ENCODE measurements at regions not wholly inside any gene's neighbourhood (a gene's known extent, or its start where the extent isn't known, plus 50 kb on each side); places are given as distances from the start of the nearest gene placed in this dataset.

DNA sequence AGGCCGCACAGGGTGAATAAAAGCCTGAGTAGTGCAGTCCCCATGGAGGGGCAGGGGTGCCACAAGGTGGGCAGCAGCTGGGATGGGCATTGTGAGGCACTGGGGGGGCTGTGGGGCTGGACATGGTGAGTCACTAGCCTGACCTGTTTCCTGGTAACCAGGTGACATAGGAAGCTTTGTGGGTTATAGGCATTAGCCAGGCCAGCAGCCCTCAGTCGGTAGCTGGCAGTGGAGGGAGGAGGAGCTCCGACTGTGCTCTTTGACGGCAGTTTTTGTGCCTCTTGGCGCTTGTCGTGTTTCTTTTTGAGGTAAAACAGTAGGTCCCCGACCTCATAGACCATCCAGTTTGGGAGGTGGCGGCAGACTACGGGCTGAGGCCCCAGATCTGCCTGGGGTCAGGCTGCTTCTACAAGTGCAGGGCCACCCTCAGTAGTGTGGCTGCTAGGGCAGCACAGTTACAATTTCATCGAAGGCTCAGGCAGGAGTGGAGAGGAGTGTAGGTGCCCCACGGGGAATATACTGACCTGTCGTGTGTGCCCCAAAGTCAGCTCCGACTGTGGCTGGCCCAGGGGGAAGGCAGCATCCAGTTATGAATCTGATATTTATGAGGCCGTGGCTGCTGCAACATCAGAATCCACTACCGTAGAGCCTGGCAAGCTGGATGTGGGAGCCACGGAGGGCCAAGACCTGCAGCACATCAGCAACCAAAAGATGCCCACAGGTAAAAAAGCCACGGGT, 107.7 kb downstream of the CRYBB2 start:
- no peak overlapping the region for H3K27ac ChIP-seq (ENCODE audit: low read depth, low read length)
- H3K36me3 ChIP-seq (ENCODE audit: control insufficient read depth in 1 of 2, insufficient read depth in 2 of 2, low read length in 2 of 2), result no peaks in the 10 kb centered on the region
- ChIA-PET CTCF (no interaction called here), POLR2A (no interaction called here), RAD21 (ENCODE audit: low non-redundant PET in 1 of 2, low total read pairs in 2 of 2, uncharacterized antibody in 2 of 2, unreplicated experiment in 2 of 2) (no interaction called here)
- no peaks in the 10 kb centered on the region for H3K79me2 ChIP-seq (ENCODE audit: insufficient read depth, low read length)
- no peaks in the 10 kb centered on the region for H3K9me2 ChIP-seq (ENCODE audit: insufficient read depth)
- ATAC-seq (no peak), DNase-seq (ENCODE audit: low read depth, low spot score) (no peak)
- H3K4me1 ChIP-seq (ENCODE audit: control insufficient read depth in 1 of 2, insufficient read depth in 2 of 2, low read length in 2 of 2), result no peaks in the 10 kb centered on the region
- no peak overlapping the region for H3K4me2 ChIP-seq (ENCODE audit: low read length)
- BruUV-seq (replicated peaks), result no TSS peak
- intact Hi-C loops (cut with micrococcal nuclease), result no loop called here
- H3K27me3 ChIP-seq (ENCODE audit: insufficient read depth, low read length), result no peaks in the 10 kb centered on the region
- H2AFZ ChIP-seq (ENCODE audit: low read depth, low read length, poor library complexity, severe bottlenecking), result no peak overlapping the region
- no peak overlapping the region for H3K4me3 ChIP-seq (replicated peaks in 1 of 2; ENCODE audit: low read depth in 1 of 2, low read length in 2 of 2)
- TF ChIP-seq MAX (IDR thresholded peaks at IDR 0.05) (no peak), ELF1 (IDR thresholded peaks at IDR 0.05; ENCODE audit: borderline replicate concordance, low read depth) (no peak), EZH2phosphoT487 (IDR thresholded peaks at IDR 0.05; ENCODE audit: borderline replicate concordance) (no peak), FOSL1 (IDR thresholded peaks at IDR 0.05; ENCODE audit: low read depth) (no peak), EGR1 (IDR thresholded peaks at IDR 0.05; ENCODE audit: low read depth) (no peak), ZNF274 (IDR thresholded peaks at IDR 0.05; ENCODE audit: low read depth, low read length) (no peak), YY1 (IDR thresholded peaks at IDR 0.05; ENCODE audit: extremely low read depth, insufficient replicate concordance, low read depth, low read length) (no peak), EZH2 (IDR thresholded peaks at IDR 0.05) (no peak), POLR2AphosphoS5 (IDR thresholded peaks at IDR 0.05; ENCODE audit: low read depth, low read length) (no peak), CBX3 (IDR thresholded peaks at IDR 0.05; ENCODE audit: low read depth) (no peak), TCF7L2 (IDR thresholded peaks at IDR 0.05; ENCODE audit: borderline replicate concordance, extremely low read depth, insufficient read depth, insufficient read length) (no peak), SP1 (IDR thresholded peaks at IDR 0.05; ENCODE audit: low read depth) (no peak), SRF (IDR thresholded peaks at IDR 0.05; ENCODE audit: low read depth) (no peak), REST (IDR thresholded peaks at IDR 0.05; ENCODE audit: low read depth) (no peak), ATF3 (IDR thresholded peaks at IDR 0.05) (no peak), JUND (IDR thresholded peaks at IDR 0.05) (no peak), SIN3A (IDR thresholded peaks at IDR 0.05; ENCODE audit: low read depth) (no peak), RAD21 (IDR thresholded peaks at IDR 0.05; ENCODE audit: low read depth) (no peak)
- TF ChIP-seq, protein P1, sequence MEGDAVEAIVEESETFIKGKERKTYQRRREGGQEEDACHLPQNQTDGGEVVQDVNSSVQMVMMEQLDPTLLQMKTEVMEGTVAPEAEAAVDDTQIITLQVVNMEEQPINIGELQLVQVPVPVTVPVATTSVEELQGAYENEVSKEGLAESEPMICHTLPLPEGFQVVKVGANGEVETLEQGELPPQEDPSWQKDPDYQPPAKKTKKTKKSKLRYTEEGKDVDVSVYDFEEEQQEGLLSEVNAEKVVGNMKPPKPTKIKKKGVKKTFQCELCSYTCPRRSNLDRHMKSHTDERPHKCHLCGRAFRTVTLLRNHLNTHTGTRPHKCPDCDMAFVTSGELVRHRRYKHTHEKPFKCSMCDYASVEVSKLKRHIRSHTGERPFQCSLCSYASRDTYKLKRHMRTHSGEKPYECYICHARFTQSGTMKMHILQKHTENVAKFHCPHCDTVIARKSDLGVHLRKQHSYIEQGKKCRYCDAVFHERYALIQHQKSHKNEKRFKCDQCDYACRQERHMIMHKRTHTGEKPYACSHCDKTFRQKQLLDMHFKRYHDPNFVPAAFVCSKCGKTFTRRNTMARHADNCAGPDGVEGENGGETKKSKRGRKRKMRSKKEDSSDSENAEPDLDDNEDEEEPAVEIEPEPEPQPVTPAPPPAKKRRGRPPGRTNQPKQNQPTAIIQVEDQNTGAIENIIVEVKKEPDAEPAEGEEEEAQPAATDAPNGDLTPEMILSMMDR (IDR thresholded peaks at IDR 0.05 in 2 of 3, conservative IDR thresholded peaks at IDR 0.05 in 1 of 3; ENCODE audit: borderline replicate concordance in 1 of 3, insufficient read depth in 1 of 3, low read depth in 2 of 3, low read length in 2 of 3), result no peak
- no peaks in the 10 kb centered on the region for H4K20me1 ChIP-seq (ENCODE audit: insufficient read depth)
- H3K9ac ChIP-seq (ENCODE audit: low read length), result no peak overlapping the region
- H3K9me3 ChIP-seq (ENCODE audit: control insufficient read depth in 1 of 2, insufficient read depth in 1 of 2, low read depth in 1 of 2, low read length in 2 of 2), result no peaks in the 10 kb centered on the region
